RPMI7951 (cell line): ENCODE measurements at regions not wholly inside any gene's neighbourhood (a gene's known extent, or its start where the extent isn't known, plus 50 kb on each side); places are given as distances from the start of the nearest gene placed in this dataset.

Experiments
- DNase-seq: peaks from one replicate; pipeline ENCODE4 v3.0.0-alpha.2; 2012; ENCODE audit warnings: low read depth

GRCh38 chr3:104723000-104723399, 643.7 kb upstream of the ALCAM start:
- DNase-seq, result no peak

- DNase-seq, result no peak
These were observed 635.6 kb upstream of the ALCAM start for GRCh38 chr3:104731074-104731473.

- no peak for DNase-seq
These were observed 632.1 kb upstream of the ALCAM start for GRCh38 chr3:104734627-104735026.

- DNase-seq, result no peak
These were observed 631.0 kb upstream of the ALCAM start for GRCh38 chr3:104735691-104736090.

- DNase-seq, result no peak
These were observed 628.4 kb upstream of the ALCAM start for GRCh38 chr3:104738271-104738670.

- DNase-seq, result no peak
These were observed 625.8 kb upstream of the ALCAM start for GRCh38 chr3:104740874-104741379.

- DNase-seq, result no peak
These were observed 624.7 kb upstream of the ALCAM start for GRCh38 chr3:104742044-104742443.

GRCh38 chr3:104745313-104745712, 621.4 kb upstream of the ALCAM start:
- no peak for DNase-seq

GRCh38 chr3:104746056-104746455, 620.7 kb upstream of the ALCAM start:
- no peak for DNase-seq

GRCh38 chr3:104750581-104750980, 616.1 kb upstream of the ALCAM start:
- DNase-seq, result no peak

GRCh38 chr3:104755791-104756190, 610.9 kb upstream of the ALCAM start:
- DNase-seq, result no peak

GRCh38 chr3:104763007-104763406, 603.7 kb upstream of the ALCAM start:
- DNase-seq, result peak; percentile 18

GRCh38 chr3:104764496-104764895, 602.2 kb upstream of the ALCAM start:
- no peak for DNase-seq

GRCh38 chr3:104768886-104769285, 597.8 kb upstream of the ALCAM start:
- DNase-seq, result no peak

- DNase-seq, result no peak
These were observed 587.4 kb upstream of the ALCAM start for GRCh38 chr3:104779324-104779723.

GRCh38 chr3:104781112-104781511, 585.6 kb upstream of the ALCAM start:
- no peak for DNase-seq

- DNase-seq, result no peak
These were observed 580.8 kb upstream of the ALCAM start for GRCh38 chr3:104785947-104786346.

GRCh38 chr3:104787306-104787705, 579.4 kb upstream of the ALCAM start:
- peak; percentile 6 for DNase-seq

- no peak for DNase-seq
These were observed 577.9 kb upstream of the ALCAM start for GRCh38 chr3:104788807-104789206.

GRCh38 chr3:104791331-104791730, 575.4 kb upstream of the ALCAM start:
- no peak for DNase-seq

GRCh38 chr3:104796556-104796955, 570.2 kb upstream of the ALCAM start:
- DNase-seq, result no peak

- no peak for DNase-seq
These were observed 561.7 kb upstream of the ALCAM start for GRCh38 chr3:104805042-104805441.

- DNase-seq, result no peak
These were observed 561.2 kb upstream of the ALCAM start for GRCh38 chr3:104805508-104805907.

GRCh38 chr3:104810896-104811295, 555.8 kb upstream of the ALCAM start:
- DNase-seq, result no peak

GRCh38 chr3:104816008-104816407, 550.7 kb upstream of the ALCAM start:
- no peak for DNase-seq
